Thyroid gland (tissue), 4 donors: ENCODE measurements at regions not wholly inside any gene's neighbourhood (a gene's known extent, or its start where the extent isn't known, plus 50 kb on each side); places are given as distances from the start of the nearest gene placed in this dataset.
"Not testable (repeated sequence)": the region's sequence is repeated elsewhere in the genome, so short reads cannot be mapped to it uniquely, and the experiment has no call there.

Experiments used
- DNase-seq, 2 donors: peaks; one replicate each; pipeline ENCODE4 v3.0.0-alpha.2; 2019
- H3K27ac ChIP-seq, 3 donors: fragments of 200-600 bp; sonication (generic); 1 replicate in 2 of 3; 2 replicates in 1 of 3; pipeline ENCODE4 v1.5.1; 2016 to 2019; ENCODE audit warnings: mild to moderate bottlenecking in 1 of 3, moderate library complexity in 1 of 3
- H3K27me3 ChIP-seq: fragments of 200-600 bp; sonication (generic); one replicate; pipeline ENCODE4 v1.5.1; 2019
- H3K36me3 ChIP-seq, 2 donors: fragments of 200-600 bp; sonication (generic); one replicate each; pipeline ENCODE4 v1.5.1; 2016 to 2019
- H3K4me1 ChIP-seq, 2 donors: fragments of 200-600 bp; sonication (generic); one replicate each; pipeline ENCODE4 v1.5.1; 2017 to 2019
- H3K4me3 ChIP-seq, 3 donors: fragments of 200-600 bp; sonication (generic); replicated peaks in 1 of 3; 1 replicate in 2 of 3; 2 replicates in 1 of 3; pipeline ENCODE4 v1.5.1; 2016; ENCODE audit warnings: mild to moderate bottlenecking in 1 of 3
- H3K9me3 ChIP-seq: fragments of 200-600 bp; sonication (generic); one replicate; pipeline ENCODE4 v1.5.1; 2017
- POLR2A ChIP-seq, 2 donors: fragments of 450-650 bp; IDR thresholded peaks; one replicate each; pipeline ENCODE4 v1.6.1; 2017; ENCODE audit warnings: antibody characterized with exemption in 2 of 2, mild to moderate bottlenecking in 2 of 2, moderate library complexity in 1 of 2
- WGBS, 2 donors: methylation state at CpG; one replicate each; pipeline ENCODE4 v1.1.5; 2017; 5-methylcytosine and 5-hydroxymethylcytosine counted together
- intact Hi-C: fragments of 100-400 bp; cut with DNase I; formaldehyde crosslinking; loops from one replicate; pipeline ENCODE4 v1.15.1; 2023
- TF ChIP-seq, protein P1 (sequence below), 6 experiments: fragments of 200-600 bp in 3 of 6; fragments of 450-650 bp in 3 of 6; sonication (generic) in 3 of 6; IDR thresholded peaks; one replicate each; pipeline ENCODE4 v1.5.1; 2016 to 2019; ENCODE audit warnings: antibody characterized with exemption in 6 of 6, mild to moderate bottlenecking in 2 of 6, inconsistent platforms in 1 of 6, moderate library complexity in 1 of 6

- intact Hi-C loops: no loop called here
- TF ChIP-seq POLR2A (IDR thresholded peaks at IDR 0.05): no peak
- TF ChIP-seq, protein P1, sequence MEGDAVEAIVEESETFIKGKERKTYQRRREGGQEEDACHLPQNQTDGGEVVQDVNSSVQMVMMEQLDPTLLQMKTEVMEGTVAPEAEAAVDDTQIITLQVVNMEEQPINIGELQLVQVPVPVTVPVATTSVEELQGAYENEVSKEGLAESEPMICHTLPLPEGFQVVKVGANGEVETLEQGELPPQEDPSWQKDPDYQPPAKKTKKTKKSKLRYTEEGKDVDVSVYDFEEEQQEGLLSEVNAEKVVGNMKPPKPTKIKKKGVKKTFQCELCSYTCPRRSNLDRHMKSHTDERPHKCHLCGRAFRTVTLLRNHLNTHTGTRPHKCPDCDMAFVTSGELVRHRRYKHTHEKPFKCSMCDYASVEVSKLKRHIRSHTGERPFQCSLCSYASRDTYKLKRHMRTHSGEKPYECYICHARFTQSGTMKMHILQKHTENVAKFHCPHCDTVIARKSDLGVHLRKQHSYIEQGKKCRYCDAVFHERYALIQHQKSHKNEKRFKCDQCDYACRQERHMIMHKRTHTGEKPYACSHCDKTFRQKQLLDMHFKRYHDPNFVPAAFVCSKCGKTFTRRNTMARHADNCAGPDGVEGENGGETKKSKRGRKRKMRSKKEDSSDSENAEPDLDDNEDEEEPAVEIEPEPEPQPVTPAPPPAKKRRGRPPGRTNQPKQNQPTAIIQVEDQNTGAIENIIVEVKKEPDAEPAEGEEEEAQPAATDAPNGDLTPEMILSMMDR (IDR thresholded peaks at IDR 0.05): no peak
- no peak overlapping the region for H3K27ac ChIP-seq
- no peak overlapping the region for H3K4me3 ChIP-seq
- H3K4me1 ChIP-seq: peaks cover 12 to 30% of the 10 kb centered on the region in 2 donors
- DNase-seq: no peak
- H3K36me3 ChIP-seq: no peaks in the 10 kb centered on the region
- H3K9me3 ChIP-seq: no peaks in the 10 kb centered on the region
- no peaks in the 10 kb centered on the region for H3K27me3 ChIP-seq
- WGBS, 2 donors: 85 to 93% methylated on average over 8 of the region's 9 CpGs
Measured at GRCh38 chr17:49898366-49899190, 50.7 kb upstream of the TAC4 start.

DNA sequence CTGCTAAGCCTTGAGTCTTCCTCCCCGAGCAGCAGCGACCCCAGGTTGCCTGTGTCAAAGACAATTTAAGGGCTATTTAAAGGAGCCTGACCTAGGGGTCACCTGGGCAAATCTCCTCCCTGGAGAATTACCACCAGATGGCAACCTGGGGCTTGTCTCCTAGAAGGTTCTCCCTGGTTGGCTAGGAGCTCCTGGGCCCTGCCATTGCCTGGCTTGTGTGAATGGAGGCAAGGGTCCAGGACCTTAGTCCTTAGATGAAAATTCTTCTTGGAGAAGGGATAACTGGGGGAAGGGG lies 51.3 kb upstream of the TAC4 start:
- intact Hi-C loops: no loop called here
- no peak overlapping the region for H3K27ac ChIP-seq
- H3K4me3 ChIP-seq: no peak overlapping the region
- TF ChIP-seq, protein P1 (IDR thresholded peaks at IDR 0.05): peak in 2 of 6 experiments; percentile 26 to 28
- no peak for TF ChIP-seq POLR2A (IDR thresholded peaks at IDR 0.05)
- peak in 1 of 2 donors; percentile 24 for DNase-seq
- no peaks in the 10 kb centered on the region for H3K9me3 ChIP-seq
- H3K27me3 ChIP-seq: no peaks in the 10 kb centered on the region
- H3K4me1 ChIP-seq: peaks cover 11 to 35% of the 10 kb centered on the region in 2 donors
- H3K36me3 ChIP-seq: no peaks in the 10 kb centered on the region
- WGBS, 2 donors: 67 to 100% methylated on average over 2 of the region's 2 CpGs

DNA sequence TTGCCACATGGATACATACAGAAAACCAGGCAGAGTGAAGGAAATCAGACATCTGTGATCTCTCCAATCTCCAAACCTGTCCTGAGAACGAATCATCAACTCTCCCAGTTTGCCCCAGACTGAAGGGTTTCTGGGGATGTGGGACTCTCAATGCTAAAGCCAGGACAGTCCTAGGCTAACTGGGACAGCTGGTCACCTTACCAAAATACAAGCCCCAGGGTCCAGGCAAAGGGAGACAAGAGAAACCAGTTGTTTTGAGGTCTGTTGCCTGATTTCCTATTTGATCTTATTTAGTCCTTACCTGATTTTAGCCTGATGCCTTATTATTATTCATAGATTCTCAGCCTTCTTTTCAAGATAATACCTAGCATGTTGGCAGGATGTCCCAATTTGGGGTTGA lies 51.7 kb upstream of the TAC4 start:
- intact Hi-C loops: no loop called here
- no peaks in the 10 kb centered on the region for H3K27me3 ChIP-seq
- no peak for TF ChIP-seq POLR2A (IDR thresholded peaks at IDR 0.05)
- TF ChIP-seq, protein P1 (IDR thresholded peaks at IDR 0.05): no peak

GRCh38 chr17:49900801-49901200 lies 52.9 kb upstream of the TAC4 start:
- DNase-seq, H3K36me3 ChIP-seq, intact Hi-C loops, H3K27ac ChIP-seq, H3K27me3 ChIP-seq, H3K4me3 ChIP-seq, H3K9me3 ChIP-seq: not testable (repeated sequence)
- peaks cover 5 to 28% of the 10 kb centered on the region in 2 donors for H3K4me1 ChIP-seq
- 87 to 88% methylated on average over 5 of the region's 5 CpGs for WGBS, 2 donors

More for the DNA sequence above, 51.7 kb upstream of the TAC4 start:
- no peaks in the 10 kb centered on the region for H3K36me3 ChIP-seq
- peaks cover 10 to 34% of the 10 kb centered on the region in 2 donors for H3K4me1 ChIP-seq
- no peak for DNase-seq
- H3K4me3 ChIP-seq: no peak overlapping the region
- no peaks in the 10 kb centered on the region for H3K9me3 ChIP-seq
- no peak overlapping the region for H3K27ac ChIP-seq
- 0 to 75% methylated on average over 1 of the region's 1 CpG for WGBS, 2 donors

DNA sequence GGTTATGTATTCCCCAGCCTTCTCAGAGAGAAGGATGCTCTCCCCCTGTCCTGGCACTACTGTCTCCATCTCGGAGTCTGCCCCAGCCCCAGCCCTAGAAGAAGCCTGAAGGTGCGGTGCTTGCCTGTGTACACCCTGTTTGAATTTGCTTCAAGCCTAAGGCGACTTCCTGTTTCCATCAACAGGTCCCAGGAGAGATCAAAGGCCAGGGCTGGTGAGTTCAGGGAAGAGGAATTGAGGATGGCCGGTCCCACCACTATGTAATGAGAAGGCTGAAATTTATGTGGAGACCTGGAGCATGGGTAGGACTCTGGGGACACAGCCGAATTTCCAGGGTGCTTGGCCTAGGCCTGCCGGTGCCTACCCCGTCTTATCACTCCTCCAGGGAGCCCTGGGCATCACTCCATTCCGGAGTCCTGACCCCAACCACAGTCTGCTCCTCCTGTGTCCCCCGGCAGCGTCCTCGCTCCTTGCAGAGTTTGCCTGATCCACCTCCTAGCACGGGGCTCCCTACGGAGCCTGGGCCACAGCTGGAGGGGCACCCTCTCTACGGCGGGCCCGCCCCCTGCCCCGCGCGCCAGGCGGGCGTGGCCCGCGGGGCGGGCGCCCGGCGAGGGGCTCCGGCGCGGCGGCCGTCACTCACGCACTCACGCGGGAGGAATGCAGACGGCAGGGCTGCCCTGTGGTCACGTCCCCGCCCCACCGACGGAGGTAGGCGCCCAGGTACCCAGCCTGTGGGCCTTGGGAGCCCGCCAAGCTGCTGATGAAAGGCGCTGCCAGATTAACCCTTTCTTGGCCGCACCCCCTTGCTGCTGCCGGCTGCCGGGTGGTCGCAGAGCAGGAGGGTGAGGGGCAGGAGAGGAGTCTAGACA lies 53.8 kb upstream of the TAC4 start:
- WGBS, 2 donors: 30 to 37% methylated on average over 9 to 14 of the region's 47 CpGs
- no peaks in the 10 kb centered on the region for H3K36me3 ChIP-seq
- H3K4me1 ChIP-seq: peaks cover 5 to 28% of the 10 kb centered on the region in 2 donors
- no peak overlapping the region for H3K4me3 ChIP-seq
- intact Hi-C loops: no loop called here
- no peaks in the 10 kb centered on the region for H3K27me3 ChIP-seq
- H3K9me3 ChIP-seq: no peaks in the 10 kb centered on the region
- peak; percentile 68 to 70 for DNase-seq
- H3K27ac ChIP-seq: peak overlapping the region in 1 of 3 donors; percentile 17
- TF ChIP-seq, protein P1 (IDR thresholded peaks at IDR 0.05): no peak
- no peak for TF ChIP-seq POLR2A (IDR thresholded peaks at IDR 0.05)
